GM06990 (cell line): ENCODE measurements at regions not wholly inside any gene's neighbourhood (a gene's known extent, or its start where the extent isn't known, plus 50 kb on each side); places are given as distances from the start of the nearest gene placed in this dataset.

Experiments used
- DNase-seq: peaks from one replicate; pipeline ENCODE4 v3.0.0-alpha.2; 2011; ENCODE audit not compliant: insufficient read length; ENCODE audit errors: extremely low read depth
- H3K27me3 ChIP-seq: replicated peaks from 2 replicates; pipeline ENCODE4 v1.6.0; 2011; ENCODE audit warnings: low read length; ENCODE audit not compliant: control insufficient read depth, insufficient read depth
- H3K36me3 ChIP-seq: 2 replicates; pipeline ENCODE4 v1.5.1; 2011; ENCODE audit warnings: low read length; ENCODE audit not compliant: control insufficient read depth, insufficient read depth
- H3K4me3 ChIP-seq: replicated peaks from 2 replicates; pipeline ENCODE4 v1.5.1; 2011; ENCODE audit warnings: low read depth, mild to moderate bottlenecking, control low read depth, low read length
- TF ChIP-seq, protein P1 (sequence below): IDR thresholded peaks from 2 replicates; pipeline ENCODE4 v1.5.1; 2011; ENCODE audit warnings: low read length, control low read depth, mild to moderate bottlenecking, inconsistent platforms; ENCODE audit not compliant: insufficient read depth, poor library complexity, severe bottlenecking

DNA sequence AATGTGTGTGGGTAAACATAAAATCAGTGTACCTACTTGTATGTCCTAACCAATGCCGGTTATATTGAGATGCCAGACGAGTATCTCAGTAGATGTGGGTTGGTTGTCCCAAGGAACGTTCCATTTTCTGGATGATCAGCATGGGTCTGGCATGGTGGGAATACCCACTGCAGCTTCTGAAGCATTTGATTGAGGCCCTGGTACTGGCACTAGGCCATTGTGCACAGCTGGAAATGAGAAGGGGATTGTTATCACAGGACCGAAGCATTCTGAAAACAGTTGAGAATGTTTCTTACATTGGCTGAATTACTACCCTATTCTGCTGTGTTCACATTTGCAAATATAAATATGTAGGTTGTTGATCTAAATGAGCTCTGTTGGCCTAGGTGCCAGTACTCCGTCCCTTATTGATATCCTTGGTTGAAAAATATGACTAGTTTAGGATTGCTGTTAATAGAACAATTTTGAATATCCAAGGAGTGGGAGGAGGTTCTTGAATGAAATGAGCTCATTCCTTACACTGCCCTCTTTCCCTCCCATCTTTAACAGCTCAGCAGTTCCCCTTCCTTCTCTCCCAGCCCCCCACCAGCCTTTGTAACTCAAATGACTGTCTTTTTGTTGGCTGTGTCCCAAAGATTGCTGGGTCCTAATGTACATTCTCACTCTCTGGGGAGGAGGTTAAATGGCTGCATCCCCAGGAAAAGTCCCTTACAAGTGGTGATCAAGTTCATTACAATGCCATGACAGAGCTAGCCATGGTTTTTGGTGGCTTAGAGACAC is 293.3 kb upstream of the TPM1 start:
- TF ChIP-seq, protein P1, sequence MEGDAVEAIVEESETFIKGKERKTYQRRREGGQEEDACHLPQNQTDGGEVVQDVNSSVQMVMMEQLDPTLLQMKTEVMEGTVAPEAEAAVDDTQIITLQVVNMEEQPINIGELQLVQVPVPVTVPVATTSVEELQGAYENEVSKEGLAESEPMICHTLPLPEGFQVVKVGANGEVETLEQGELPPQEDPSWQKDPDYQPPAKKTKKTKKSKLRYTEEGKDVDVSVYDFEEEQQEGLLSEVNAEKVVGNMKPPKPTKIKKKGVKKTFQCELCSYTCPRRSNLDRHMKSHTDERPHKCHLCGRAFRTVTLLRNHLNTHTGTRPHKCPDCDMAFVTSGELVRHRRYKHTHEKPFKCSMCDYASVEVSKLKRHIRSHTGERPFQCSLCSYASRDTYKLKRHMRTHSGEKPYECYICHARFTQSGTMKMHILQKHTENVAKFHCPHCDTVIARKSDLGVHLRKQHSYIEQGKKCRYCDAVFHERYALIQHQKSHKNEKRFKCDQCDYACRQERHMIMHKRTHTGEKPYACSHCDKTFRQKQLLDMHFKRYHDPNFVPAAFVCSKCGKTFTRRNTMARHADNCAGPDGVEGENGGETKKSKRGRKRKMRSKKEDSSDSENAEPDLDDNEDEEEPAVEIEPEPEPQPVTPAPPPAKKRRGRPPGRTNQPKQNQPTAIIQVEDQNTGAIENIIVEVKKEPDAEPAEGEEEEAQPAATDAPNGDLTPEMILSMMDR = no peak
- Histone ChIP-seq H3K4me3 (no peak overlapping the region), H3K27me3 (no peaks in the 10 kb centered on the region), H3K36me3 (no peaks in the 10 kb centered on the region)
- DNase-seq = no peak

DNA sequence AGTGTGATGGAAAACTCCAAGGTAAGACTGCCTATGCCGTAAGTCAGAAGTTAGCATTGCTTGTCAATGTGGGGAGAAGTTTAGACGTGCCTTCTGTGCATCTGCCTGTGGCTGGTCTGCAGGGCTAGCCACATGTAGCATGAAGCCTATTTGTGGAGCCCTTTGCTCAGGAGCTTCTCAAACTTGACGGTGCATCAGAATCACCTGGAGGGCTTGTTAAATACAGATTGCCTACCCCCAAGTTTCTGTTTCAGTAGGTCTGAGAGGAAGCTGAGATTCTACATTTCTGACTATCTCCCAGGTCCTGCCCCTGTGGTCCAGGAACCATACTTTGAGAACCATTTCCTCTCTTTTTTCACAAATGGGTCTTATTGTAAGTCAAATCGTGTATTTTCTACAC is 292.1 kb upstream of the TPM1 start:
- H3K27me3 ChIP-seq = no peaks in the 10 kb centered on the region
- no peaks in the 10 kb centered on the region for H3K36me3 ChIP-seq
- TF ChIP-seq, protein P1 = no peak
- DNase-seq = no peak
- H3K4me3 ChIP-seq = no peak overlapping the region

DNA sequence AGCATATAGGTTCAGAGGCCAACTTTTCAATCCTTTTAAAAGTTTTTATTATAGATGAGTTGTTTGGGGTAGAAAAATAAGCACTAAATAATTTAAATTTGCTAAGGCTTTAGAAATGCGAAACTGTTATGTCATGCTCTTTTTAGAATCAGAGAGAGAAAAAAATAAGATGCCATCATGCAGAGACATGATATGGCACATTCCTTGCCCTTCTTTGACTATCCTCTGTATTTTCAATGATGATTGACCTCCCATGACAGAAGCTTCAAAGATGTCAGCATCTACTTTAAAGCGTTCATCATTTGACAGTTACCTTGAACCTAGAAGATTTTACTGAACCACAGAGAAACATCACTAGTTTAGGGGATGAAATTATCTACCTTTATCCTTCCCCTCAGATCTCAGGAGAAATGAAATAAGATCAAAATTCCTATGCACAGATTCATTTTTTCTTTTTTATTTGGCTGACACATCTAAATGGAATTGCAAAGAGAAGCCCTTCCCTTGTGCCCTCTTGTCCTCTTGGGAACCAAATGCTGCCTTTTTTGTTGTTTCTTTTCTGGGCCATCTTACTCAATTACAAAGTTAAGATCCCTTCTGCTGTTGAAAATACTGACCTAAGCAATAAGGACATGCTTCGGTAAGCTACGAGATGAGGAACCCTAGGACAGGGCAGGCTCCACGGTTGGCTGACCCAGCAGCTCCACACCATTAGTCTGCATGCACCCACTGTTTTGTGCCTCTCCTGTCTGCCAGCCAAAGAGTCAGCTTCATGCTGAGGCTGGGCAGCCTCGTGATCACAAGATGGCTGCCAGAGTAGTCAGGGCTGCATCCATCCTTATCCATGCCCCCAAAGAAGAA is 289.7 kb upstream of the TPM1 start:
- H3K36me3 ChIP-seq = no peaks in the 10 kb centered on the region
- H3K27me3 ChIP-seq = no peaks in the 10 kb centered on the region; the same call in 1 of the 2 replicates
- H3K4me3 ChIP-seq = no peak overlapping the region
- DNase-seq = no peak
- TF ChIP-seq, protein P1 = no peak

DNA sequence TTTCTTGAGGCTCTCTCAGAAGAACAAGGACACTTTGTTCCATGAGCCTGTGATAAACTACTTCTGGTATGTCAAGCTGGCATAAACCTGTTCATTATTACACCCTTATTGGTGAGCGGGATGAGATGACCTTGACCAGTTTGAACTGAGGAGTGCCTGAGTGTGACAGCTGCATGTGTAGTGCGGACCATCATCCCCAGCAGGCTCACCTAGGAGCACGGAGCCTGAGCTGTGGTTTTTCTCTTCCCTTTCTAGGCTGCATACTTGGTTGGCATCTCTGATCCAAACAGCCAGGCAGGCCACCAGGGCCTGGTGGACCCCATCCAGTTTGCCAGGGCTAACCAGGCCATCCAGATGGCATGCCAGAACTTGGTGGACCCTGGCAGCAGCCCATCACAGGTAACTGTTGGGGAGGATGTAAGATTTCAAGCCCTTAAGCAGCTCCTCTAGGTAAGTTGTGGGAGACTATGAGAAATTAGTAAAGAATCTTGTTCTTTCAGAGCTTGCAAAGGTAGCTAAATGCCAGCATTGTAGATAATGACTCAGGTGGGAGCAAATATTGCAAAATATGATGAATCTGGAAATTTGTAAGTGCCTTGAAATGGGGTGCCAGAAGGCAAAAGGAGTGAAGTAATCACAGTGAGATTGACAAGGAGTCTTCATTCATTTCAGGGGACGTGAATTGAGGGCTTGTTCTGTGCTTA is 288.9 kb upstream of the TPM1 start:
- DNase-seq = no peak
- TF ChIP-seq, protein P1 = no peak
- Histone ChIP-seq H3K27me3 (no peaks in the 10 kb centered on the region; the same call in 1 of the 2 replicates), H3K36me3 (no peaks in the 10 kb centered on the region), H3K4me3 (no peak overlapping the region)

DNA sequence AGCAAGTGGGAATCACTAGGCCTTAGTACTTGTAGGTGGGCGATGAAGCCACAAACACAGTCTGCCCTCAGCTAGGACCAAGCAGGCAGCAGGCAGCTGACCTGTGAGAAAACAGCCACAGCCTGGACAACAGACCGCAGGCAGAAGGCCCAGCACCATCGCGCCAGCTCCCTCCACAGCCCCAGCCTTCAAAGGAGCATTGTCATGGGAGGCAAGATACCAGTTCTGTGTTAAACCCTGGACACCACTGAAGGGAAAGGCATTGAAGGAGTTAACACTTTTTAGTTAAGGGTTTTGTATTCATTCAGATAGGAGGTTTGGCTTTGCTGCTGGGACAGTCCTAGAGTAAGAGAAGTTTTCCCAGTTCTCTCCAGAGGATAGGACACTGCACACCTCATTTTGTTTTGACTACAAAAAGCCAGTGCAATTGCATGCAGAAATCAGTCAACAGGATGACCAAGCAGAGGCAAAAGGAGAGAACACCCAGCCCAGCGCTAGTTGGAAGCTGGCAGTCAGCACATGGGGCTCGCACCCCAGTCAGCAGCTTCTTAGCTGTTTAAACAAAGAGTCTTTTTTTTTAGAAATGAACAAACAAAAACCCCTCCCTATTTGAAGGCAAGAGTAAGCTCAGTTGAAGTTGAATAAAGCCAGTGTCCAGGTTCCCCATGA is 286.1 kb upstream of the TPM1 start:
- no peak for DNase-seq
- H3K4me3 ChIP-seq = no peak overlapping the region
- no peaks in the 10 kb centered on the region; the same call in none of the 2 replicates for H3K27me3 ChIP-seq
- no peaks in the 10 kb centered on the region for H3K36me3 ChIP-seq
- TF ChIP-seq, protein P1 = no peak
